ENCODE measurements at regions not wholly inside any gene's neighbourhood (a gene's known extent, or its start where the extent isn't known, plus 50 kb on each side); places are given as distances from the start of the nearest gene placed in this dataset.

DNA sequence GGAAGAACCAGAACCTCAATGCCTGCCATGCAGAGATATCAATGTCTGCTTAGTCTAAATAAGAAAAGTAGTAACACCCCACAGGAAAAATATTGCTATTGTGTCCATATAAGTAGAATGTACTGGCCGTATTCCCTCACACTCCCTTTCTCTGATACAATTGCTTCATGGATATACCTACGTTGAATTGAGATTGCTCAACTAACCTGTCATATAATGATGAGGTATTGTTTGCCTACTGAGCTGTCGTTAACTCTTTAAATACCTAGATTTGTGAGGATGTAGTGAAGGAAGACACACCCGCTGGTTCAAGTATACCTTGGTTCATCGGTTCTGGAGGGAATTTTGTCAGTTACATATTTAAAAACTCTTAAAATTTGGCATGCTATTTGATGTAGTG lies 480.7 kb upstream of the TCF4 start:
- Histone ChIP-seq H3K27ac (no peak overlapping the region), H3K36me3 (no peaks in the 10 kb centered on the region), H3K4me1 (no peaks in the 10 kb centered on the region), H3K27me3 (no peaks in the 10 kb centered on the region), H3K9me3 (no peaks in the 10 kb centered on the region), H3K4me3 (no peak overlapping the region)
- intact Hi-C loops (cut with DNase I), result no loop called here
- TF ChIP-seq EP300 (IDR thresholded peaks at IDR 0.05) (no peak), POLR2AphosphoS5 (IDR thresholded peaks at IDR 0.05) (no peak), POLR2A (IDR thresholded peaks at IDR 0.05) (no peak)
- TF ChIP-seq, protein P1, sequence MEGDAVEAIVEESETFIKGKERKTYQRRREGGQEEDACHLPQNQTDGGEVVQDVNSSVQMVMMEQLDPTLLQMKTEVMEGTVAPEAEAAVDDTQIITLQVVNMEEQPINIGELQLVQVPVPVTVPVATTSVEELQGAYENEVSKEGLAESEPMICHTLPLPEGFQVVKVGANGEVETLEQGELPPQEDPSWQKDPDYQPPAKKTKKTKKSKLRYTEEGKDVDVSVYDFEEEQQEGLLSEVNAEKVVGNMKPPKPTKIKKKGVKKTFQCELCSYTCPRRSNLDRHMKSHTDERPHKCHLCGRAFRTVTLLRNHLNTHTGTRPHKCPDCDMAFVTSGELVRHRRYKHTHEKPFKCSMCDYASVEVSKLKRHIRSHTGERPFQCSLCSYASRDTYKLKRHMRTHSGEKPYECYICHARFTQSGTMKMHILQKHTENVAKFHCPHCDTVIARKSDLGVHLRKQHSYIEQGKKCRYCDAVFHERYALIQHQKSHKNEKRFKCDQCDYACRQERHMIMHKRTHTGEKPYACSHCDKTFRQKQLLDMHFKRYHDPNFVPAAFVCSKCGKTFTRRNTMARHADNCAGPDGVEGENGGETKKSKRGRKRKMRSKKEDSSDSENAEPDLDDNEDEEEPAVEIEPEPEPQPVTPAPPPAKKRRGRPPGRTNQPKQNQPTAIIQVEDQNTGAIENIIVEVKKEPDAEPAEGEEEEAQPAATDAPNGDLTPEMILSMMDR (IDR thresholded peaks at IDR 0.05), result no peak
- WGBS, 2 donors, result 55 to 81% methylated on average over 5 of the region's 5 CpGs
- DNase-seq, result no peak

DNA sequence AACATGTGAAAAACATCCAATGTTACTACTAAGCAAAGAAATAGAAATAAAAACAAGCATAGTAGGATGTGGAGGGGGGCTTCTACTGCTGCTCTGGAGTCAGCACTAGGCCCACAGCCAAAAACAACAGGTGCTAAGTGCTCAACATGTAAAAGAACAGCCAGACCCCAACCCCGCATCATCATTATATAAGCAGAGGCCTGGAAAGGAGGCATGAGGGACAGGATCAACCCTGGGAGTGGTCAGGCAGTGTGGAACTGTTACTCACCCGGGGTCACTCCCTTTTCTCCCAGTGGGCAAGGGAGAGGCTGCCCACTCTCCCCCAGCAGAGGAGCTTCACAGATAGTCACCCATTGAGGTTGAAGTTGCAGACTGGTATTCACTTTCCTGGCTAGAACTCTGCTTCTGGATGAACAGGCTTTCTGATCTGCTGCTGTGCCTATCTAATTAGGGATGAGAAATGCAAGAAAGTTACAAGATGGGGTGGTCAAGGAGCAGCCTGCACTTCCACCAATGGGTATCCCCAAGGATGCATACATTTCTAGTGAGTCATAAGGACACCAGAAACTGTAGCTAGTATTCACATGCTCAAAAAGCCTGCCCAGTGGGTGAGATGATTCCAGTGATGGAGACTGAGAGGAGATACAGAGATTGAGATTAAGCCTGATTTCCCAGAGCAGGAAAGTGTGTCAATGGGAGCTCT lies 480.1 kb upstream of the TCF4 start:
- H3K27ac ChIP-seq, result no peak overlapping the region

DNA sequence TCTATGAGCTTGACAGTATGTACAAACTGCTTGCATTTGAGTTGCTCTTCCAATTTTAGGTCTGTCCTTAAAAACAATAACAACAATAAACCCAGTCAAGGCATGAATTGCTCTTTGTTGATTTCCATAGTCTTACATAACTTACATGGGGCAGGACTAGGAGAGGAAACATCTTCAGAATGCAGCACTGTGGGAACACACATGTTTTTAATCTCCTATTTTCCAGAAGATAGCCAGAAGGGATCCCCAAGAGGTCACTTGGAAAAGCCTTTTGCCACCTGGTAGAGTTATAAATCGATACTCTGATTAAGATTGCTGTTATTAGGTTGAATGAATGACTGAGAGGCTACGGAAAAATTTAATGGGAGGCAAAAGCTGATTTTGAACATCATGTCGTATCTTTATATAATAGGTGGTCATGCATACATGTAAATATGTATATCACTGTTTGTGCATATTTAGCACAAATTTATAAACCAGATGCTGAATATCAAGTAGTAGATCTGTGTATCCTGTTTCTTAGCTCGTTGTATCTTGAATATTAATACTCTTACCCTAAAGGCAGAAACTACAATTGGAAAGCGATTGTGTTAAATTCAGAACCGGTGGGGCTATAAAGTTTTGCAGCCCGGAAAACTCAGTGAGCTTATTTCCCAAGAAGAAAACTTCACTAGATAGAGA lies 479.4 kb upstream of the TCF4 start:
- intact Hi-C loops (cut with DNase I), result no loop called here
- TF ChIP-seq POLR2A (IDR thresholded peaks at IDR 0.05) (no peak), EP300 (IDR thresholded peaks at IDR 0.05) (no peak), POLR2AphosphoS5 (IDR thresholded peaks at IDR 0.05) (no peak)
- TF ChIP-seq, protein P1 (IDR thresholded peaks at IDR 0.05), result no peak
- 69 to 79% methylated on average over 7 of the region's 7 CpGs for WGBS, 2 donors
- no peak for DNase-seq
- H3K9me3 ChIP-seq, result no peaks in the 10 kb centered on the region
- no peak overlapping the region for H3K27ac ChIP-seq
- H3K4me3 ChIP-seq, result no peak overlapping the region
- H3K4me1 ChIP-seq, result no peaks in the 10 kb centered on the region
- H3K27me3 ChIP-seq, result no peaks in the 10 kb centered on the region
- no peaks in the 10 kb centered on the region for H3K36me3 ChIP-seq

More for the DNA sequence above, 480.1 kb upstream of the TCF4 start:
- Histone ChIP-seq H3K4me3 (no peak overlapping the region), H3K4me1 (no peaks in the 10 kb centered on the region), H3K27me3 (no peaks in the 10 kb centered on the region), H3K36me3 (no peaks in the 10 kb centered on the region), H3K9me3 (no peaks in the 10 kb centered on the region)
- no peak for TF ChIP-seq EP300 (IDR thresholded peaks at IDR 0.05)
- no peak for TF ChIP-seq POLR2A (IDR thresholded peaks at IDR 0.05)
- TF ChIP-seq POLR2AphosphoS5 (IDR thresholded peaks at IDR 0.05), result no peak
- TF ChIP-seq, protein P1 (IDR thresholded peaks at IDR 0.05), result no peak
- 64 to 70% methylated on average over 2 of the region's 2 CpGs for WGBS, 2 donors
- intact Hi-C loops (cut with DNase I), result no loop called here
- no peak for DNase-seq

DNA sequence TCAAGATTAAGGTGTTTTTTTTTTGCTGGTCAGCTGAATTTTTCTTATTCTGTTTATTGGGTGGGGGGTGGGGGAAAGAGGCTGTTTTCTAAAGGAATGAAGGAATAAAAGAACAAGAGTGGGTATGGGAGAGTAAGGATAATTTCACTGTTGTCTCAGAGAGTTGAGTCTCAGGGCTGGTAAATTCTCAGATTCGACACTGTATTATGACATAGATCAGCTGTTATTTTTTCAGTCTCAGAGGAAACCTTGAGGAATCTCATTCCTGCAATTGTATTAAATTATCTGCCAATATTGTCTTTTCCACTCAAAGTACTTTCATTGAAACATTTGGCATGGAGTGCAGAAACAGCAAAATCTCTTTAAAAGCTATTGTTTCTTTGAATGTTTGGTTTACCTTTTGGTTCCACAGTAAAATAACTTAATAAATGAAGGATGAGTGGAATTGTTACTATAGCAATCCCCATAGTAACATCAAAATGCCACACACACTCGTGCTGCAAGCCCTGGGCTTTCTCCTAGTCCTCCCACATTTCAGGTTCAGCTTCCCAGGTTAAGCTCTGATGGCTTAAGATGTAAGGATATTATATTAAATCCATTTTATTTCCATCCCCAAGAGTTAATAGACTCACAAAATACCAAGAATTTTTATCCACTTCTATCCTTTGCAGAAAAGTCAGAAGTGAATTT lies 478.7 kb upstream of the TCF4 start:
- Histone ChIP-seq H3K9me3 (no peaks in the 10 kb centered on the region), H3K27ac (no peak overlapping the region)

More for the DNA sequence above, 478.7 kb upstream of the TCF4 start:
- Histone ChIP-seq H3K4me3 (no peak overlapping the region), H3K4me1 (no peaks in the 10 kb centered on the region), H3K27me3 (no peaks in the 10 kb centered on the region), H3K36me3 (no peaks in the 10 kb centered on the region)
- no peak for DNase-seq
- TF ChIP-seq POLR2A (IDR thresholded peaks at IDR 0.05) (no peak), EP300 (IDR thresholded peaks at IDR 0.05) (no peak), POLR2AphosphoS5 (IDR thresholded peaks at IDR 0.05) (no peak)
- TF ChIP-seq, protein P1 (IDR thresholded peaks at IDR 0.05), result no peak
- 21 to 45% methylated on average over 2 of the region's 2 CpGs for WGBS, 2 donors
- intact Hi-C loops (cut with DNase I), result no loop called here

Data from sigmoid colon (tissue), 6 donors.